B cell (primary cell): ENCODE measurements at regions not wholly inside any gene's neighbourhood (a gene's known extent, or its start where the extent isn't known, plus 50 kb on each side); places are given as distances from the start of the nearest gene placed in this dataset.

ENCODE experiments used
- CTCF ChIP-seq: fragments of 200-600 bp; IDR thresholded peaks from one replicate; pipeline ENCODE4 v1.8.0; 2022; ENCODE audit warnings: antibody characterized with exemption, mild to moderate bottlenecking
- EZH2 ChIP-seq: IDR thresholded peaks from 2 replicates; pipeline ENCODE4 v1.6.1; 2012; ENCODE audit warnings: borderline replicate concordance, low read depth, mild to moderate bottlenecking, moderate library complexity, low read length; ENCODE audit not compliant: insufficient read depth, poor library complexity, severe bottlenecking

- TF ChIP-seq EZH2 = no peak
- TF ChIP-seq CTCF = no peak
Measured at GRCh38 chr3:189001559-189001958, 170.2 kb upstream of the TPRG1 start.
